ENCODE measurements at regions not wholly inside any gene's neighbourhood (a gene's known extent, or its start where the extent isn't known, plus 50 kb on each side); places are given as distances from the start of the nearest gene placed in this dataset.

- no peak for TF ChIP-seq CTCF (IDR thresholded peaks at IDR 0.05)
- no peak for TF ChIP-seq RAD21 (conservative IDR thresholded peaks at IDR 0.05 in 1 of 2, IDR thresholded peaks at IDR 0.05 in 1 of 2)
- TF ChIP-seq RCOR1 (IDR thresholded peaks at IDR 0.05; ENCODE audit: low read depth, low read length), result no peak
- no peak for TF ChIP-seq EP300 (IDR thresholded peaks at IDR 0.05)
- no peak for TF ChIP-seq POLR2AphosphoS2 (conservative IDR thresholded peaks at IDR 0.05; ENCODE audit: low read length)
- TF ChIP-seq BHLHE40 (IDR thresholded peaks at IDR 0.05; ENCODE audit: low read depth, low read length), result no peak
- TF ChIP-seq JUN (IDR thresholded peaks at IDR 0.05), result no peak
- no peak for TF ChIP-seq KDM1A (IDR thresholded peaks at IDR 0.05; ENCODE audit: low read depth)
- TF ChIP-seq BCL3 (IDR thresholded peaks at IDR 0.05), result no peak
Measured at GRCh38 chr3:184441202-184441900, 61.5 kb downstream of the CHRD start.
